Cardiac fibroblast (primary cell): ENCODE measurements at regions not wholly inside any gene's neighbourhood (a gene's known extent, or its start where the extent isn't known, plus 50 kb on each side); places are given as distances from the start of the nearest gene placed in this dataset.
A peak's percentile ranks its signal among the peaks of the same experiment; 100 is the strongest.

ENCODE experiments used
- DNase-seq, 2 donors: peaks; one replicate each; pipeline versions ENCODE4 v3.0.0 to v3.0.0-alpha.2; 2010; ENCODE audit warnings: low read depth in 2 of 2
- H3K4me3 ChIP-seq, 2 donors: replicated peaks in 1 of 2; 1 replicate in 1 of 2; 2 replicates in 1 of 2; pipeline ENCODE4 v1.5.1; 2011; ENCODE audit warnings: low read depth in 2 of 2, low read length in 2 of 2, mild to moderate bottlenecking in 2 of 2, moderate library complexity in 1 of 2
- TF ChIP-seq, protein P1 (sequence below): IDR thresholded peaks from one replicate; pipeline ENCODE4 v1.5.1; 2011; ENCODE audit warnings: low read depth, mild to moderate bottlenecking, low read length, inconsistent platforms

GRCh38 chrX:13471269-13471668 is 98.1 kb upstream of the EGFL6 start:
- DNase-seq: no peak
- TF ChIP-seq, protein P1, sequence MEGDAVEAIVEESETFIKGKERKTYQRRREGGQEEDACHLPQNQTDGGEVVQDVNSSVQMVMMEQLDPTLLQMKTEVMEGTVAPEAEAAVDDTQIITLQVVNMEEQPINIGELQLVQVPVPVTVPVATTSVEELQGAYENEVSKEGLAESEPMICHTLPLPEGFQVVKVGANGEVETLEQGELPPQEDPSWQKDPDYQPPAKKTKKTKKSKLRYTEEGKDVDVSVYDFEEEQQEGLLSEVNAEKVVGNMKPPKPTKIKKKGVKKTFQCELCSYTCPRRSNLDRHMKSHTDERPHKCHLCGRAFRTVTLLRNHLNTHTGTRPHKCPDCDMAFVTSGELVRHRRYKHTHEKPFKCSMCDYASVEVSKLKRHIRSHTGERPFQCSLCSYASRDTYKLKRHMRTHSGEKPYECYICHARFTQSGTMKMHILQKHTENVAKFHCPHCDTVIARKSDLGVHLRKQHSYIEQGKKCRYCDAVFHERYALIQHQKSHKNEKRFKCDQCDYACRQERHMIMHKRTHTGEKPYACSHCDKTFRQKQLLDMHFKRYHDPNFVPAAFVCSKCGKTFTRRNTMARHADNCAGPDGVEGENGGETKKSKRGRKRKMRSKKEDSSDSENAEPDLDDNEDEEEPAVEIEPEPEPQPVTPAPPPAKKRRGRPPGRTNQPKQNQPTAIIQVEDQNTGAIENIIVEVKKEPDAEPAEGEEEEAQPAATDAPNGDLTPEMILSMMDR: no peak
- H3K4me3 ChIP-seq: no peak overlapping the region

GRCh38 chrX:13470685-13470977 is 98.8 kb upstream of the EGFL6 start:
- TF ChIP-seq, protein P1: no peak
- H3K4me3 ChIP-seq: no peak overlapping the region
- DNase-seq: no peak

DNA sequence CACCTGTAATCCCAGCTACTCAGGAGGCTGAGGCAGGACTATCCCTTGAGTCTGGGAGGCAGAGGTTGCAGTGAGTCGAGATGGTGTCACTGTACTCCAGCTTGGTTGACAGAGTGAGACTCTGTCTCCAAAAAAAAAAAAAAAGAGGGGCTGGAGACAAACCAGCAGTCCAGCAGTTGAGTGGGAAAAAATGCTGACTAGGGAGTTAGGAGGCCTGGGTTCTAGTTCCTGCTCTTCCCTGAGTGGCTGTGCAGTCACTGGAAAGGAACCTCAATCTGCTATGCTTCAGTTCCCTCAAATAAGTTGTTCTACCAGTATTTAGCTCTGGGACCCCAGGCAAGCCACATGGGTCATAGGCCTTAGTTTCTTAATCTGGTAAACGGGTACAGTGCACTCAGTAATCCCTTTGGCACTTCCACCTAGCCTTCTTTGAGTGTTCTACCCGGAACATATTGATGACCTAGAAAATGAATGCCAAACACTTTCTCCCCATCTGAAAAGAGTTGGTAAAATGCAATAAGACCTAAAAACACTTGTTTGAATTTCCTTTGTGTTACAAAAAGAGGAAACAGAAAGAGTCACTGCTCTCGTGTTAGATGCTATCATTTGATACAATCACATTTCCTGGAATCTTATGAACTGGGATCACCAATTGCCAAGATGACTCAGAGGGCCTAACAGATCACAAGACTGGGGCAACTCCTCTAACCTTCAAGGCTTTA is 99.3 kb upstream of the EGFL6 start:
- TF ChIP-seq, protein P1: no peak
- H3K4me3 ChIP-seq: no peak overlapping the region
- peak; percentile 45 to 69 for DNase-seq

GRCh38 chrX:13468096-13468495 is 101.3 kb upstream of the EGFL6 start:
- TF ChIP-seq, protein P1: no peak
- DNase-seq: no peak
- no peak overlapping the region for H3K4me3 ChIP-seq

DNA sequence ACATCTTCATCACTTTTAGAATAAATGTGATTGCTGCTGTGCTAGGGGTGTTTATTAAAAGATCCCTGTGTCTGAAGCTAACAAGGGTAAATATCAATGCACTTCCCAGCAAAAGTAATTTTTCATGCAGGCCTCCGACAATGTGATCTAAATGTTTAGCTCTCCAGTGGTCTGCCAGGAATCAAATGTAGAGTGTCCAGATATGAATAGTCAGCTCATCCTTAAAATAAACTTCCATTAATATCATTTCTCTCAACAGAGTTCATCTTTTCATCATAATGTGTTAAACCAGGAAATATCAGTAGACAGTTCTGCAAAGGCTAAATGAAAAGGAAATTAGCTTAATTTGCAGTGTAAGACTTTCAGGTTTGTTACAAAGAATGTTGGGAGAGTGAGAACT is 102.2 kb upstream of the EGFL6 start:
- DNase-seq: no peak
- no peak overlapping the region for H3K4me3 ChIP-seq
- TF ChIP-seq, protein P1: no peak

- peak; percentile 24 to 36 for DNase-seq
- H3K4me3 ChIP-seq: no peak overlapping the region
- TF ChIP-seq, protein P1: no peak
These were observed 104.7 kb upstream of the EGFL6 start for GRCh38 chrX:13464599-13465275.
